K562 (cell line): ENCODE measurements at regions not wholly inside any gene's neighbourhood (a gene's known extent, or its start where the extent isn't known, plus 50 kb on each side); places are given as distances from the start of the nearest gene placed in this dataset.

Experiments
- ATAC-seq: fragments of 200-7000 bp; cut with Tn5 transposase; 3 replicates; pipeline ENCODE4 v1.9.1; 2020; ENCODE audit warnings: moderate library complexity
- BruUV-seq: library from RNA; stranded (reverse); fragments of 400-500 nt; replicated peaks from 2 replicates; lab custom pipeline; 2021; lab: Mats Ljungman, UMichigan
- CTCF ChIA-PET: fragments of 300-600 bp; formaldehyde crosslinking; extraction: SDS; loops from one replicate; lab custom pipeline; 2021; ENCODE audit warnings: low intra/inter-chr PET ratio; lab: Yijun Ruan, JAX
- POLR2A ChIA-PET: fragments of 300-600, 350-650 bp; sonication (Branson Sonifier 250); formaldehyde crosslinking; extraction: SDS; loops from one replicate; lab custom pipeline; 2021; ENCODE audit warnings: antibody characterized with exemption, inconsistent platforms; lab: Yijun Ruan, JAX
- DNase-seq, 4 experiments: peaks; one replicate each; pipeline versions ENCODE4 v3.0.0 to v3.0.0-alpha.2; 2011 to 2018; ENCODE audit warnings: low spot score in 3 of 4, mixed read lengths in 3 of 4; ENCODE audit errors: extremely low read depth in 1 of 4
- FAIRE-seq: peaks from 2 replicates; lab custom pipeline; 2011; peaks lifted over from hg19 to GRCh38; lab: Jason Lieb, UNC
- H2AFZ ChIP-seq: 2 replicates; pipeline ENCODE4 v1.6.0; 2011; ENCODE audit warnings: low read depth, low read length, control low read depth, inconsistent platforms
- H3K27ac ChIP-seq: fragments of 200-600 bp; 3 replicates; pipeline ENCODE4 v1.8.0; 2011; ENCODE audit warnings: low read depth, mild to moderate bottlenecking, control low read depth, inconsistent platforms, low read length, moderate library complexity, mixed read lengths; ENCODE audit errors: extremely low read depth
- H3K27me3 ChIP-seq, 2 experiments: fragments of 300-600 bp in 1 of 2; 2 replicates in 1 of 2; 3 replicates in 1 of 2; pipeline versions ENCODE4 v1.6.0 to v1.8.0; 2011; ENCODE audit warnings: inconsistent platforms in 2 of 2, low read length in 2 of 2, mild to moderate bottlenecking in 1 of 2, mixed read lengths in 1 of 2, moderate library complexity in 1 of 2; ENCODE audit not compliant: control insufficient read depth in 2 of 2, insufficient read depth in 2 of 2
- H3K36me3 ChIP-seq: fragments of 300-600 bp; 3 replicates; pipeline ENCODE4 v1.8.0; 2011; ENCODE audit warnings: mild to moderate bottlenecking, low read length, inconsistent platforms; ENCODE audit not compliant: control insufficient read depth, insufficient read depth
- H3K4me1 ChIP-seq, 2 experiments: fragments of 200-600 bp in 1 of 2; replicated peaks in 1 of 2; 2 replicates in 1 of 2; 3 replicates in 1 of 2; pipeline versions ENCODE4 v1.5.1 to v1.8.0; 2011; ENCODE audit warnings: inconsistent platforms in 2 of 2, low read length in 2 of 2, mild to moderate bottlenecking in 1 of 2, mixed read lengths in 1 of 2, moderate library complexity in 1 of 2; ENCODE audit not compliant: control insufficient read depth in 2 of 2, insufficient read depth in 2 of 2
- H3K4me2 ChIP-seq: 2 replicates; pipeline ENCODE4 v1.6.1; 2011; ENCODE audit warnings: low read length, control low read depth, inconsistent platforms, mixed read lengths; ENCODE audit not compliant: insufficient read depth
- H3K4me3 ChIP-seq: fragments of 200-600 bp; sonication (generic), shearing (Covaris generic); 2 replicates; pipeline ENCODE4 v1.5.1; 2016; ENCODE audit warnings: control low read depth, inconsistent platforms
- H3K79me2 ChIP-seq: fragments of 200-600 bp; 3 replicates; pipeline ENCODE4 v1.8.0; 2011; ENCODE audit warnings: low read length, inconsistent platforms; ENCODE audit not compliant: control insufficient read depth, insufficient read depth
- H3K9ac ChIP-seq, 2 experiments: 2 replicates each; pipeline versions ENCODE4 v1.6.0 to v1.6.1; 2011; ENCODE audit warnings: low read depth in 2 of 2, low read length in 2 of 2, control low read depth in 1 of 2, inconsistent platforms in 1 of 2, mild to moderate bottlenecking in 1 of 2, mixed read lengths in 1 of 2; ENCODE audit not compliant: insufficient read depth in 1 of 2
- H3K9me1 ChIP-seq: one replicate; pipeline ENCODE4 v1.6.0; 2011; ENCODE audit warnings: inconsistent platforms, mild to moderate bottlenecking, low read length, moderate library complexity; ENCODE audit not compliant: control insufficient read depth, insufficient read depth
- H3K9me3 ChIP-seq: replicated peaks from 2 replicates; pipeline ENCODE4 v1.5.1; 2011; ENCODE audit warnings: low read depth, low read length, inconsistent platforms; ENCODE audit not compliant: control insufficient read depth, insufficient read depth
- H4K20me1 ChIP-seq: replicated peaks from 2 replicates; pipeline ENCODE4 v1.6.1; 2011; ENCODE audit warnings: low read length, inconsistent platforms, mixed read lengths; ENCODE audit not compliant: control insufficient read depth, insufficient read depth
- HDAC2 ChIP-seq: fragments of 450-650 bp; IDR thresholded peaks from 2 replicates; pipeline ENCODE4 v1.6.1; 2016; ENCODE audit warnings: mild to moderate bottlenecking
- HNRNPUL1 ChIP-seq: fragments of 200-400 bp; formaldehyde crosslinking; IDR thresholded peaks from 2 replicates; pipeline ENCODE4 v1.6.1; 2017; ENCODE audit warnings: low read length
- HSF4 ChIP-seq: fragments of 250-450 bp; sonication (Bioruptor Pico); IDR thresholded peaks from 2 replicates; pipeline ENCODE4 v2.1.2; 2022; ENCODE audit warnings: mild to moderate bottlenecking, moderate library complexity, borderline replicate concordance
- TEAD4 ChIP-seq, 2 experiments: sonication (generic) in 1 of 2; formaldehyde crosslinking in 1 of 2; IDR thresholded peaks; 2 replicates each; pipeline versions ENCODE4 v1.6.1 to v1.8.0; 2012 to 2022; ENCODE audit warnings: borderline replicate concordance in 1 of 2, inconsistent platforms in 1 of 2, low read length in 1 of 2, mild to moderate bottlenecking in 1 of 2, missing genetic modification reagents in 1 of 2
- in situ Hi-C: fragments of 300-500 bp; cut with MboI; formaldehyde crosslinking; loops from 4 replicates; pipeline ENCODE4 v1.15.0; 2018; ENCODE audit warnings: inconsistent platforms, mixed read lengths
- intact Hi-C: fragments of 100-400 bp; cut with micrococcal nuclease; formaldehyde crosslinking; loops from 2 replicates; pipeline ENCODE4 v1.14.2; 2022
- TF ChIP-seq, protein P1 (sequence below): fragments of 450-650 bp; formaldehyde crosslinking; IDR thresholded peaks from 2 replicates; pipeline ENCODE4 v1.4.0; 2022; ENCODE audit warnings: missing genetic modification characterization
- TF ChIP-seq, protein P2 (sequence below): fragments of 450-650 bp; IDR thresholded peaks from 2 replicates; pipeline ENCODE4 v1.6.1; 2017; ENCODE audit warnings: antibody characterized with exemption, mild to moderate bottlenecking
- TF ChIP-seq, protein P3 (sequence below), 2 experiments: IDR thresholded peaks in 1 of 2; conservative IDR thresholded peaks in 1 of 2; 2 replicates each; pipeline ENCODE4 v1.6.1; 2016; ENCODE audit warnings: low read depth in 2 of 2, mild to moderate bottlenecking in 1 of 2, missing compliant biosample characterization in 1 of 2, missing genetic modification characterization in 1 of 2, moderate library complexity in 1 of 2
- TF ChIP-seq, protein P4 (sequence below): fragments of 250-450 bp; sonication (Bioruptor Pico); IDR thresholded peaks from 2 replicates; pipeline ENCODE4 v1.8.0; 2021; ENCODE audit warnings: moderate library complexity, mild to moderate bottlenecking, inconsistent platforms
- TF ChIP-seq, protein P5 (sequence below): sonication (generic); IDR thresholded peaks from 2 replicates; pipeline ENCODE4 v1.6.1; 2016

DNA sequence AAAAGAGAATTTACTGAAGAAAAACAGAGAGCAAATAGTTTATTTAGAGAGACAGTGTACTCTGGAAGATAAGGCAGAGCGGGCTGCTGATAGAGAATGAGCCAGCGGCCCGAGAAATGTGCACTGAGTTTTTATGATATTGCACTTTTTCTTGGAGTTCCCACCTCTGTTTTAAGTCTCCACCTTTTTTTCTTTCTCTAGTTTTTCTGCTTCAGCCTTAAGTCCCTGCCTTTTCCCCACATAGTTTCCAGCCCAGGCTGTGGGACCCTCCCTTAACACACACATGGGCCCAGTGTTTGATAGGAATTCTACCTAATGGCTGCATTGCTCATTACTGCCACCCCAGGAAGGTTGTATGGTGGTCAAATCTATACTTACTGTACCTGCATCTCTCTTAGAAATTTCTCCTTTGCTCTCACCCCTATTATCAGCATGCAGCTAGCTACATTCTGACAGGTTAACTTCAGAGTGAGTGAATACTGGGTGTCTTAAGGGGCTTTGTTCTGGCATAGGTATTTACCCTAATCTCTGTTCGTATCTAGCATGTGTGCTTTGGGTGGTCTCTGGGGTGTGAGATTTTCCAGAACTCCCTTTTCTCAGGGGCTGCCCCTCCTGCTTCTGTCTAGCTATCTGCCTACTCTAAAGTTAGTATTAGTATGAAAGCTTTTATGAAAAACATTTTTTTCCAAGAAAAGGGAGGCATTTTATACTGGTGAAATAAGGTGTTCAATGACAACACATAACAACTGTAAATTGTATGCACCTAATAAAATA lies 127.3 kb upstream of the TOP3B start (continued):
- TF ChIP-seq, protein P1, sequence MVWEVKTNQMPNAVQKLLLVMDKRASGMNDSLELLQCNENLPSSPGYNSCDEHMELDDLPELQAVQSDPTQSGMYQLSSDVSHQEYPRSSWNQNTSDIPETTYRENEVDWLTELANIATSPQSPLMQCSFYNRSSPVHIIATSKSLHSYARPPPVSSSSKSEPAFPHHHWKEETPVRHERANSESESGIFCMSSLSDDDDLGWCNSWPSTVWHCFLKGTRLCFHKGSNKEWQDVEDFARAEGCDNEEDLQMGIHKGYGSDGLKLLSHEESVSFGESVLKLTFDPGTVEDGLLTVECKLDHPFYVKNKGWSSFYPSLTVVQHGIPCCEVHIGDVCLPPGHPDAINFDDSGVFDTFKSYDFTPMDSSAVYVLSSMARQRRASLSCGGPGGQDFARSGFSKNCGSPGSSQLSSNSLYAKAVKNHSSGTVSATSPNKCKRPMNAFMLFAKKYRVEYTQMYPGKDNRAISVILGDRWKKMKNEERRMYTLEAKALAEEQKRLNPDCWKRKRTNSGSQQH, result peak; percentile 89; the same call in 1 of the 2 replicates

DNA sequence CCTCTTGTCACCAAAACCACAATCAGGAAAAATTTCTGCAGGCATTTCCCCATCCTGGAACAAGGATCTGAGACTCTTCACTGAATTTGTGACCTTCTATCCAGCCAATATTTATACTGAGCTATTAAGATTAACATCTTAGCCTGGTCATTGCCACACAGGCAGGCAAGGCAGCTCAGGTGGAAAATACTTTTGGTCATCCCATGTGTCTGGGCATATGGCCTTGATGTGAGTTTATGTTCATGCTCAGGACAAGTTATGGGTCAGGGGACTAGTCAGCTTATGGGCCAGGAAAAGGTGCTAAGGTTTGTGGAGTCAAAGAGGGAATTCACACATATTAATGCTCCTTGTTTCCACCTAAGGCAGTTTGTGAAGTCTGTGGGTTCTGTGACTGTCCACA lies 124.3 kb upstream of the TOP3B start:
- peaks cover 10 to 27% of the 10 kb centered on the region in 2 experiments; a peak in 4 of 5 replicates for H3K4me1 ChIP-seq
- BruUV-seq, result no TSS peak
- H3K79me2 ChIP-seq, result no peaks in the 10 kb centered on the region
- H3K9ac ChIP-seq, result no peak overlapping the region
- H3K9me1 ChIP-seq, result peaks cover 2% of the 10 kb centered on the region
- no peak overlapping the region for H3K4me2 ChIP-seq
- FAIRE-seq (no peak), ATAC-seq (no peak), DNase-seq (peak in 1 of 4 experiments; percentile 43)
- H3K36me3 ChIP-seq, result no peaks in the 10 kb centered on the region
- peak overlapping the region; percentile 43 for H2AFZ ChIP-seq
- ChIA-PET CTCF (no interaction called here), POLR2A (interaction anchor here (0.5 to 2.6 kb wide), 12 partner anchors 8 to 476 kb away, joined by 3 to 10 read pairs (median 4); partner anchors contain the start of gene TOP3B)
- H3K27me3 ChIP-seq, result peaks cover 18 to 22% of the 10 kb centered on the region in 2 experiments
- no peaks in the 10 kb centered on the region for H4K20me1 ChIP-seq
- no peak overlapping the region for H3K27ac ChIP-seq
- intact Hi-C loops (no loop called here), in situ Hi-C loops (no loop called here)
- H3K9me3 ChIP-seq, result no peaks in the 10 kb centered on the region
- no peak overlapping the region for H3K4me3 ChIP-seq
- TF ChIP-seq, protein P2, sequence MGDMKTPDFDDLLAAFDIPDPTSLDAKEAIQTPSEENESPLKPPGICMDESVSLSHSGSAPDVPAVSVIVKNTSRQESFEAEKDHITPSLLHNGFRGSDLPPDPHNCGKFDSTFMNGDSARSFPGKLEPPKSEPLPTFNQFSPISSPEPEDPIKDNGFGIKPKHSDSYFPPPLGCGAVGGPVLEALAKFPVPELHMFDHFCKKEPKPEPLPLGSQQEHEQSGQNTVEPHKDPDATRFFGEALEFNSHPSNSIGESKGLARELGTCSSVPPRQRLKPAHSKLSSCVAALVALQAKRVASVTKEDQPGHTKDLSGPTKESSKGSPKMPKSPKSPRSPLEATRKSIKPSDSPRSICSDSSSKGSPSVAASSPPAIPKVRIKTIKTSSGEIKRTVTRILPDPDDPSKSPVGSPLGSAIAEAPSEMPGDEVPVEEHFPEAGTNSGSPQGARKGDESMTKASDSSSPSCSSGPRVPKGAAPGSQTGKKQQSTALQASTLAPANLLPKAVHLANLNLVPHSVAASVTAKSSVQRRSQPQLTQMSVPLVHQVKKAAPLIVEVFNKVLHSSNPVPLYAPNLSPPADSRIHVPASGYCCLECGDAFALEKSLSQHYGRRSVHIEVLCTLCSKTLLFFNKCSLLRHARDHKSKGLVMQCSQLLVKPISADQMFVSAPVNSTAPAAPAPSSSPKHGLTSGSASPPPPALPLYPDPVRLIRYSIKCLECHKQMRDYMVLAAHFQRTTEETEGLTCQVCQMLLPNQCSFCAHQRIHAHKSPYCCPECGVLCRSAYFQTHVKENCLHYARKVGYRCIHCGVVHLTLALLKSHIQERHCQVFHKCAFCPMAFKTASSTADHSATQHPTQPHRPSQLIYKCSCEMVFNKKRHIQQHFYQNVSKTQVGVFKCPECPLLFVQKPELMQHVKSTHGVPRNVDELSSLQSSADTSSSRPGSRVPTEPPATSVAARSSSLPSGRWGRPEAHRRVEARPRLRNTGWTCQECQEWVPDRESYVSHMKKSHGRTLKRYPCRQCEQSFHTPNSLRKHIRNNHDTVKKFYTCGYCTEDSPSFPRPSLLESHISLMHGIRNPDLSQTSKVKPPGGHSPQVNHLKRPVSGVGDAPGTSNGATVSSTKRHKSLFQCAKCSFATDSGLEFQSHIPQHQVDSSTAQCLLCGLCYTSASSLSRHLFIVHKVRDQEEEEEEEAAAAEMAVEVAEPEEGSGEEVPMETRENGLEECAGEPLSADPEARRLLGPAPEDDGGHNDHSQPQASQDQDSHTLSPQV, result no peak
- TF ChIP-seq HDAC2, result no peak
- TF ChIP-seq, protein P3, sequence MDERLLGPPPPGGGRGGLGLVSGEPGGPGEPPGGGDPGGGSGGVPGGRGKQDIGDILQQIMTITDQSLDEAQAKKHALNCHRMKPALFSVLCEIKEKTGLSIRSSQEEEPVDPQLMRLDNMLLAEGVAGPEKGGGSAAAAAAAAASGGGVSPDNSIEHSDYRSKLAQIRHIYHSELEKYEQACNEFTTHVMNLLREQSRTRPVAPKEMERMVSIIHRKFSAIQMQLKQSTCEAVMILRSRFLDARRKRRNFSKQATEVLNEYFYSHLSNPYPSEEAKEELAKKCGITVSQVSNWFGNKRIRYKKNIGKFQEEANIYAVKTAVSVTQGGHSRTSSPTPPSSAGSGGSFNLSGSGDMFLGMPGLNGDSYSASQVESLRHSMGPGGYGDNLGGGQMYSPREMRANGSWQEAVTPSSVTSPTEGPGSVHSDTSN (CRISPR knock-in tag; IDR thresholded peaks at IDR 0.05; ENCODE audit: low read depth), result no peak
- TF ChIP-seq, protein P3 (tag; conservative IDR thresholded peaks at IDR 0.05; ENCODE audit: low read depth), result no peak
- TF ChIP-seq TEAD4 (IDR thresholded peaks at IDR 0.05; ENCODE audit: low read length), result no peak
- peak; percentile 75; the same call in 1 of the 2 replicates for TF ChIP-seq TEAD4 (CRISPR knock-in tag; IDR thresholded peaks at IDR 0.05; ENCODE audit: borderline replicate concordance)
- TF ChIP-seq, protein P4, sequence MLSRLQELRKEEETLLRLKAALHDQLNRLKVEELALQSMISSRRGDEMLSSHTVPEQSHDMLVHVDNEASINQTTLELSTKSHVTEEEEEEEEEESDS (CRISPR knock-in tag), result no peak
- no peak for TF ChIP-seq HSF4 (CRISPR knock-in tag)
- no peak for TF ChIP-seq HNRNPUL1
- TF ChIP-seq, protein P5, sequence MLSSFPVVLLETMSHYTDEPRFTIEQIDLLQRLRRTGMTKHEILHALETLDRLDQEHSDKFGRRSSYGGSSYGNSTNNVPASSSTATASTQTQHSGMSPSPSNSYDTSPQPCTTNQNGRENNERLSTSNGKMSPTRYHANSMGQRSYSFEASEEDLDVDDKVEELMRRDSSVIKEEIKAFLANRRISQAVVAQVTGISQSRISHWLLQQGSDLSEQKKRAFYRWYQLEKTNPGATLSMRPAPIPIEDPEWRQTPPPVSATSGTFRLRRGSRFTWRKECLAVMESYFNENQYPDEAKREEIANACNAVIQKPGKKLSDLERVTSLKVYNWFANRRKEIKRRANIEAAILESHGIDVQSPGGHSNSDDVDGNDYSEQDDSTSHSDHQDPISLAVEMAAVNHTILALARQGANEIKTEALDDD, result peak; percentile 37; the same call in 1 of the 2 replicates
